OCI-LY7 (cell line): ENCODE measurements at regions not wholly inside any gene's neighbourhood (a gene's known extent, or its start where the extent isn't known, plus 50 kb on each side); places are given as distances from the start of the nearest gene placed in this dataset.

Source experiments
- BruUV-seq: library from RNA; stranded (reverse); fragments of 400-500 nt; replicated peaks from 2 replicates; lab custom pipeline; 2021; lab: Mats Ljungman, UMichigan
- CTCF ChIA-PET: fragments of 300-600 bp; sonication (Branson Sonifier 250); formaldehyde crosslinking; loops from one replicate; lab custom pipeline; 2022; ENCODE audit warnings: antibody characterized with exemption; ENCODE audit not compliant: unreplicated experiment; lab: Charles Lee
- POLR2A ChIA-PET: fragments of 300-600 bp; sonication (Branson Sonifier 250); formaldehyde crosslinking; loops from one replicate; lab custom pipeline; 2022; ENCODE audit warnings: antibody characterized with exemption; lab: Charles Lee
- DNase-seq: peaks from one replicate; pipeline ENCODE4 v3.0.0-alpha.2; 2015; ENCODE audit warnings: low spot score
- H2AFZ ChIP-seq: fragments of 200-600 bp; sonication (generic), shearing (Covaris generic); 2 replicates; pipeline ENCODE4 v1.6.1; 2014; ENCODE audit warnings: mild to moderate bottlenecking, antibody characterized with exemption, low read length, moderate library complexity
- H3K27ac ChIP-seq: fragments of 200-600 bp; sonication (generic); 2 replicates; pipeline ENCODE4 v1.5.1; 2014; ENCODE audit warnings: mixed run types, low read depth, mild to moderate bottlenecking, moderate library complexity, low read length, inconsistent platforms; ENCODE audit not compliant: poor library complexity, severe bottlenecking
- H3K36me3 ChIP-seq: fragments of 200-600 bp; sonication (generic); 2 replicates; pipeline ENCODE4 v1.6.1; 2014; ENCODE audit warnings: mild to moderate bottlenecking, antibody characterized with exemption, low read length, moderate library complexity, mixed read lengths; ENCODE audit not compliant: insufficient read depth
- H3K4me1 ChIP-seq: fragments of 200-600 bp; sonication (generic); 2 replicates; pipeline ENCODE4 v1.5.1; 2014; ENCODE audit warnings: mild to moderate bottlenecking, low read length; ENCODE audit not compliant: insufficient read depth, poor library complexity, severe bottlenecking
- H3K4me2 ChIP-seq: fragments of 200-600 bp; sonication (generic); 2 replicates; pipeline ENCODE4 v1.6.1; 2014; ENCODE audit warnings: mild to moderate bottlenecking, low read length
- H3K4me3 ChIP-seq: fragments of 200-600 bp; sonication (generic); 2 replicates; pipeline ENCODE4 v1.5.1; 2014; ENCODE audit warnings: mild to moderate bottlenecking, low read depth, low read length; ENCODE audit not compliant: poor library complexity, severe bottlenecking
- H3K79me2 ChIP-seq: fragments of 200-600 bp; sonication (generic); 2 replicates; pipeline ENCODE4 v1.6.1; 2016; ENCODE audit warnings: low read depth, mild to moderate bottlenecking, low read length, moderate library complexity, mixed read lengths; ENCODE audit not compliant: insufficient read depth
- H3K9me2 ChIP-seq: fragments of 200-600 bp; sonication (generic); 2 replicates; pipeline ENCODE4 v1.6.1; 2016; ENCODE audit warnings: mild to moderate bottlenecking, low read length, mixed read lengths; ENCODE audit not compliant: insufficient read depth
- H3K9me3 ChIP-seq: fragments of 200-600 bp; sonication (generic); 2 replicates; pipeline ENCODE4 v1.6.1; 2014; ENCODE audit warnings: mild to moderate bottlenecking, mixed run types, low read length, mixed read lengths
- H4K20me1 ChIP-seq: fragments of 200-600 bp; sonication (generic); 2 replicates; pipeline ENCODE4 v1.6.1; 2014; ENCODE audit warnings: mild to moderate bottlenecking, antibody characterized with exemption, low read length, moderate library complexity, mixed read lengths; ENCODE audit not compliant: insufficient read depth
- CTCF ChIP-seq: fragments of 200-600 bp; sonication (generic); conservative IDR thresholded peaks from 2 replicates; pipeline ENCODE4 v1.5.1; 2014; ENCODE audit warnings: mild to moderate bottlenecking, antibody characterized with exemption, low read length, moderate library complexity, mixed read lengths
- EZH2phosphoT487 ChIP-seq: fragments of 200-600 bp; sonication (generic); IDR thresholded peaks from 2 replicates; pipeline ENCODE4 v1.6.1; 2018; ENCODE audit warnings: low read depth, borderline replicate concordance, mild to moderate bottlenecking, mixed run types, antibody characterized with exemption, low read length, moderate library complexity, mixed read lengths
- intact Hi-C: fragments of 100-400 bp; cut with micrococcal nuclease; formaldehyde crosslinking; loops from one replicate; pipeline ENCODE4 v1.10.0; 2022; ENCODE audit not compliant: unreplicated experiment

- Histone ChIP-seq H3K36me3 (no peaks in the 10 kb centered on the region), H3K79me2 (no peaks in the 10 kb centered on the region), H3K9me3 (no peaks in the 10 kb centered on the region), H3K27ac (no peak overlapping the region), H3K4me2 (no peak overlapping the region), H3K9me2 (no peaks in the 10 kb centered on the region), H3K4me3 (no peak overlapping the region), H2AFZ (no peak overlapping the region), H4K20me1 (no peaks in the 10 kb centered on the region), H3K4me1 (no peaks in the 10 kb centered on the region)
- no peak for DNase-seq
- BruUV-seq, result no TSS peak
- ChIA-PET POLR2A (interaction anchor here (0.7 kb wide), 1 partner anchor 83 kb away, joined by 7 read pairs; no protein-coding TSS in a partner anchor), CTCF (no interaction called here)
- no peak for TF ChIP-seq EZH2phosphoT487
- no peak for TF ChIP-seq CTCF
- intact Hi-C loops, result no loop called here
Measured at GRCh38 chr10:64277536-64277935, 756.3 kb downstream of the REEP3 start.

- H3K4me2 ChIP-seq, result no peak overlapping the region
Measured at GRCh38 chr10:64283621-64284020, 762.4 kb downstream of the REEP3 start.

More at GRCh38 chr10:64283621-64284020, 762.4 kb downstream of the REEP3 start:
- H3K4me1 ChIP-seq, result no peaks in the 10 kb centered on the region
- H3K4me3 ChIP-seq, result no peak overlapping the region
- TF ChIP-seq EZH2phosphoT487 (no peak), CTCF (no peak)
- no peak overlapping the region for H3K27ac ChIP-seq
- DNase-seq, result no peak
- H3K9me2 ChIP-seq, result no peaks in the 10 kb centered on the region
- H4K20me1 ChIP-seq, result no peaks in the 10 kb centered on the region
- ChIA-PET POLR2A (no interaction called here), CTCF (no interaction called here)
- no peaks in the 10 kb centered on the region for H3K79me2 ChIP-seq
- H3K36me3 ChIP-seq, result no peaks in the 10 kb centered on the region
- no peaks in the 10 kb centered on the region for H3K9me3 ChIP-seq
- intact Hi-C loops, result loop anchor here (2.0 kb wide), 1 partner anchor 37 kb away; no protein-coding TSS in a partner anchor
- no peak overlapping the region for H2AFZ ChIP-seq
- no TSS peak for BruUV-seq
